HUDEP-2 (cell line): ENCODE measurements at regions not wholly inside any gene's neighbourhood (a gene's known extent, or its start where the extent isn't known, plus 50 kb on each side); places are given as distances from the start of the nearest gene placed in this dataset.
"Not testable (repeated sequence)": the region's sequence is repeated elsewhere in the genome, so short reads cannot be mapped to it uniquely, and the experiment has no call there.

Experiments used
- DNase-seq, 76 experiments: peaks; one replicate each; lab custom pipeline; 2025; ENCODE audit not compliant: unreplicated experiment in 76 of 76; lab: John Stamatoyannopoulos, UW

- DNase-seq = no peak
These were observed 312.0 kb downstream of the IRS1 start for GRCh38 chr2:226487573-226487972.

- DNase-seq = no peak
These were observed 315.6 kb downstream of the IRS1 start for GRCh38 chr2:226483745-226484619.

- DNase-seq = no peak
These were observed 316.5 kb downstream of the IRS1 start for GRCh38 chr2:226483143-226483542.

DNA sequence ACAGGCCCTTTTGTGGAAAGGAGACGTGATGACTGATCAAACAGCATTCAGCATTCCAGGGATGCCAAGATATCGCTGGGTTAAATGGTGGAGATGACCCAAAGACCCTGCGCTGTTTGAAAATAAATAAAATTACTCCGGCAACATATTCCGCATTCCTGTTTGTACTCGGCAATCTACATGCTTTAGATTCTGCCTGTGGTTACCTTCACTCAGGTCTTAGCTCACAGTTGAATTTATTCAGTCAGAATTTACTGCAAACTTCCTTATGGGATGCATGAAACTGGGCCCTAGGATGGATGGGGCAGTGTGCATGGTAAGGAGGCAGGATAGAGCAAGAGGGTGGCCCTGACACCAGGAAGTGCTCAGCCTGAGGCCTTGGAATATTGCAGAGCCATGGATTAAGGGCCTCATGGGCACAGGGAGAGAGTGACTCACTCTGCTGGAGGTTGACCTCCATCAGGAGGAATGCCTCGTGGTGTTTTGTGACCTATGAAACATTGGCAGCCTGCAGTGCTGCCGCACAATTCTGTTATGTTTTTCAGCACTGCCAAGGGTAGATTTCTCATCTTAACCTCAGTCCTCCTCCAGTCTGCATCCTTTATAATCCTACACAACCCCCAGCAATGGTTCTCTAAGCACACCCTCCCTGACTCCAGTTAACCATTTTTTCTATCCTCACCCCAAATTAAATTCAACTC is 321.4 kb downstream of the IRS1 start:
- DNase-seq = no peak

GRCh38 chr2:226477221-226478108 is 322.2 kb downstream of the IRS1 start:
- DNase-seq = no peak

- no peak for DNase-seq
These were observed 324.0 kb downstream of the IRS1 start for GRCh38 chr2:226475650-226476049.

DNA sequence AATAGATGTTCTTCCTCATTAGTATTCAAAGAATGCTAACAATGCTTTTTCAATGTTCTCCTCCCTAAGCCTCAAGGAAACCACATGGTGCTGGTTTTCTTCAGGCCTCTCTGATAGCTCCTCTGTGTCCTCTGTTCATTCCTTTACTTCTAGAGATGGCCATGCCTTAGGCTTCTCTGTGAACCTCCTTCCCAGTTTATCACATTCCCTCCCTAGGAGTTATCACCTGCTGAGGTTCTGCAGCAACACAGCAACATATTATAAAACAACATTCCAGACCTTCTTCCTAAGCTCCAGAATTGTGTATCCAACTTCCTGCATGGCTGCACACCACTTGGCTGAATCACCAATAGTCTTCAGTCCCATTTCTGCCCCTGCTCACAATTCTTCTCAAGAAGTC is 325.5 kb downstream of the IRS1 start:
- no peak for DNase-seq

DNA sequence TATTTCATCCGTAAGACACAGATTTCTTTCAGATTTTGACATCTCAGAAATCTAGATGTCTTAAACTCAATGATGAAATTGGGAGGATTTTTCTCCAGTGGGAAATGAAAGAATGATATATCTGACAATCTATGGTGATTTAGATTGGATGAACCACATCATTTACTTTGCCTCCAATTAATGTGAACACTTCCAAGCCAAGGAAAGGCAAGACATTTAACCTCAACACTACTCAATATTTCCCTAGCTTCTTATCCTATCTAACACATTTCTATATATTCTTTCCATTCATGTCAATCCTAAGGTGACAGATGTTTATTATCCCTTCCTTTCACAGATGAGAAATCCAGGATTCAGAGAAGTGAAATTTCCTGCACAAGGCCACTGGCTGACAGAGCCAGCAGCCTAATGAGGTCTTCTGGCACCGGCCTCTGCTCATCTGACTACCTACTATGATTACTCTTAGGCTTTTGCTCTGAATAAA is 327.6 kb downstream of the IRS1 start:
- no peak for DNase-seq

GRCh38 chr2:226467633-226468032 is 332.0 kb downstream of the IRS1 start:
- no peak for DNase-seq

DNA sequence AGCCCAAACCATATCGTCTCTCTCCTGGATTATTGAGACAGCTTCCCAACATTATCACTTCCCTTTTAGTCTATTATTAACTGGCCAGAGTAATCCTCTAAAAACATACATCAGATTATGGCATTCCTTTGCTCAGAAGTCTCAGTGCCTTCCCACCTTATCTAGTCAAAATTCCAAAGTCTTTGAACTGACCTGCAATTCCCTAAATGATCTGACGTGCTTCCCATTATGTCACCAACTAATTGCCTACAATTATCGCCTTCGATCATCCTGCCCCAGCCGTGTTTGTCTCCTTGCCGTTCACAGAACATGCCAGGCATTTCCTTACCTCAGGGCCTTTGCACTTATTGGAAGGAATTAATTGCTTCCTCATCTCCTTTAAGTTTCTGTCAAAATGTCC is 332.4 kb downstream of the IRS1 start:
- DNase-seq = no peak

GRCh38 chr2:226466589-226466988 is 333.0 kb downstream of the IRS1 start:
- no peak for DNase-seq

- DNase-seq = no peak
These were observed 333.5 kb downstream of the IRS1 start for GRCh38 chr2:226466124-226466523.

- DNase-seq = no peak
These were observed 335.2 kb downstream of the IRS1 start for GRCh38 chr2:226464380-226464779.

- no peak for DNase-seq
These were observed 336.5 kb downstream of the IRS1 start for GRCh38 chr2:226463154-226463553.

DNA sequence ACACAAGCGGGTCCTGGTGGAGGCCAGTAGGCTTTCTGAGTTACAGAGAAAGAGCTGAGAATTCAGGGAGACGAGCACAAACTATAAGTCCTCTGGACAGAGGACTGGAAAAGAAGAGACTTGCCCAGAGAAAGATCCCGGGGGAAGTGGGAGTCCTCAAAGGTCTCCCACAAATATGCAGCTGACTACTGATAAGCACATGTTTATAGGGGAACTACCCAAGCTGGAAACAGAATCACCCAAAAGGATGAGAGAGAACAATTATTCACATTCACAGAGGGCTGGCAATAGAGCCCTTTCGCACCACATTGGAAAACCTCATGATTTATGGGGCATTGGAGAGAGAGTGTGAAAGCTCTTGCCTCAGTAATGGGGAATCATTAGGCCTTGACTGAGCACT is 337.6 kb downstream of the IRS1 start:
- DNase-seq = no peak

GRCh38 chr2:226456144-226456543 is 343.5 kb downstream of the IRS1 start:
- DNase-seq = not testable (repeated sequence)

GRCh38 chr2:226452768-226453167 is 346.9 kb downstream of the IRS1 start:
- no peak for DNase-seq

DNA sequence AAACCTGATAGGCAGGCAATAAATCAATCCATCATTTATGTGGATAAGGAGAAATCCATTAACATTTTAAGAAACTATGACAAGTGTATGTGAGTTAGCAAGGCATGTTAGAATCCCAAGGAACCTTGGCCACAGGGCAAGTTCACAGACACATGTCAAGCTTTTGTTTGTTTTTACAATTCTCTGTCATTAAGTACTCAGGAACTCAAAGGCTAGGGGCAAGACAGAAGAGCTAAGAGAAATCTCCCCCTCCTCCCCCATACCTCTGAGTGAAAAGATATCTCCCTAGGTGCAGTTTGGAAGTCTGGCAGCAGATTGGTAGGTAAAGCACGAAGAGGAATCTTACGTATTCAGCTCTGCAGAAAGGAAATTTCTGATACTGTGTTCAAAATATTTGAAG is 348.1 kb downstream of the IRS1 start:
- DNase-seq = no peak

- DNase-seq = no peak
These were observed 349.5 kb downstream of the IRS1 start for GRCh38 chr2:226450141-226450540.

GRCh38 chr2:226447338-226448300 is 352.0 kb downstream of the IRS1 start:
- no peak for DNase-seq
